Kidney epithelial cell (primary cell): ENCODE measurements at regions not wholly inside any gene's neighbourhood (a gene's known extent, or its start where the extent isn't known, plus 50 kb on each side); places are given as distances from the start of the nearest gene placed in this dataset.
A peak's percentile ranks its signal among the peaks of the same experiment; 100 is the strongest.
"Not testable (repeated sequence)": the region's sequence is repeated elsewhere in the genome, so short reads cannot be mapped to it uniquely, and the experiment has no call there.

Source experiments
- DNase-seq: peaks from one replicate; pipeline ENCODE4 v3.0.0-alpha.2; 2010; ENCODE audit warnings: low read depth
- H3K27me3 ChIP-seq: 2 replicates; pipeline ENCODE4 v1.6.0; 2011; ENCODE audit warnings: low read length; ENCODE audit not compliant: control insufficient read depth, insufficient read depth
- H3K36me3 ChIP-seq: 2 replicates; pipeline ENCODE4 v1.5.1; 2011; ENCODE audit warnings: low read length; ENCODE audit not compliant: control insufficient read depth, insufficient read depth
- H3K4me3 ChIP-seq: 2 replicates; pipeline ENCODE4 v1.5.1; 2011; ENCODE audit warnings: low read depth, mild to moderate bottlenecking, control low read depth, low read length
- TF ChIP-seq, protein P1 (sequence below): IDR thresholded peaks from 2 replicates; pipeline ENCODE4 v1.5.1; 2011; ENCODE audit warnings: mild to moderate bottlenecking, moderate library complexity, low read length, control low read depth, inconsistent platforms; ENCODE audit not compliant: insufficient read depth, poor library complexity, severe bottlenecking

DNA sequence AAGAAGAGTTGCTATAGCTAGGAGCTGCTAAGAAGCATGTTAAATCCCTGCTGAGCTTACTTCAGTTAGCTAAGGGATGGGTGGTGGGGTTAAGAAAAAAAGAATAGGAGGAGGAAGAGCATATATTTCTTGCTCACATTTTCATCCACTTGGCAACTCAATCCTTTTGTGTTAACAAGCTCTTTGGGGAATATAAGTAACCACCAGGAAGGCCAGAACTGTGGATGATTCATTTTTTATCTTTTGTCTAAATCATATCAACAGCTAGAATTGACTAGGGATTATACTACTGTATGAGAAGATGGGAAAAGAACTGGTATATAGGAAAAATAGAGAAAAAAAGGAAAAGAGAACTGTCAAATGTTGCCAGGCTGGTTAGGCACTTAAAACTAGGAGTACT lies 555.3 kb upstream of the ARRDC3 start:
- TF ChIP-seq, protein P1, sequence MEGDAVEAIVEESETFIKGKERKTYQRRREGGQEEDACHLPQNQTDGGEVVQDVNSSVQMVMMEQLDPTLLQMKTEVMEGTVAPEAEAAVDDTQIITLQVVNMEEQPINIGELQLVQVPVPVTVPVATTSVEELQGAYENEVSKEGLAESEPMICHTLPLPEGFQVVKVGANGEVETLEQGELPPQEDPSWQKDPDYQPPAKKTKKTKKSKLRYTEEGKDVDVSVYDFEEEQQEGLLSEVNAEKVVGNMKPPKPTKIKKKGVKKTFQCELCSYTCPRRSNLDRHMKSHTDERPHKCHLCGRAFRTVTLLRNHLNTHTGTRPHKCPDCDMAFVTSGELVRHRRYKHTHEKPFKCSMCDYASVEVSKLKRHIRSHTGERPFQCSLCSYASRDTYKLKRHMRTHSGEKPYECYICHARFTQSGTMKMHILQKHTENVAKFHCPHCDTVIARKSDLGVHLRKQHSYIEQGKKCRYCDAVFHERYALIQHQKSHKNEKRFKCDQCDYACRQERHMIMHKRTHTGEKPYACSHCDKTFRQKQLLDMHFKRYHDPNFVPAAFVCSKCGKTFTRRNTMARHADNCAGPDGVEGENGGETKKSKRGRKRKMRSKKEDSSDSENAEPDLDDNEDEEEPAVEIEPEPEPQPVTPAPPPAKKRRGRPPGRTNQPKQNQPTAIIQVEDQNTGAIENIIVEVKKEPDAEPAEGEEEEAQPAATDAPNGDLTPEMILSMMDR = no peak
- no peaks in the 10 kb centered on the region for H3K27me3 ChIP-seq
- H3K36me3 ChIP-seq = no peaks in the 10 kb centered on the region
- DNase-seq = no peak
- H3K4me3 ChIP-seq = no peak overlapping the region

DNA sequence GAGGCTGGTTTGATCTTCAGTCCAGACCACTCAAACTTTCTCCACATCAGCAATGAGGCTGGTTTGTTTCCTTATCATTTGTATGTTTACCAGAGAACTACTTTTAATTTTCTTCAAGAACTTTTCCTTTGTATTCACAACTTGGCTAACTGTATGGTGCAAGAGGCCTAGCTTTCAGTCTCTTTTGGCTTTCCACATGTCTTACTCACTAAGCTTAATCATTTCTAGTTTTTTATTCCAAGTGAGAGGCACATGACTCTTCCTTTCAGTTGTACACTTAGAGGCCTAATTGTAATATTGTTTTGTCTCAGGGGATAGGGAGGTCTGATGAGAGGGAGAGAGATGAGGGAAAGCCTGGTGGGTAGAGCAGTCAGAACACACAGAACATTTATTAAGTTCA lies 554.0 kb upstream of the ARRDC3 start:
- DNase-seq = no peak
- no peak overlapping the region for H3K4me3 ChIP-seq
- H3K36me3 ChIP-seq = no peaks in the 10 kb centered on the region
- TF ChIP-seq, protein P1 = no peak
- no peaks in the 10 kb centered on the region for H3K27me3 ChIP-seq

DNA sequence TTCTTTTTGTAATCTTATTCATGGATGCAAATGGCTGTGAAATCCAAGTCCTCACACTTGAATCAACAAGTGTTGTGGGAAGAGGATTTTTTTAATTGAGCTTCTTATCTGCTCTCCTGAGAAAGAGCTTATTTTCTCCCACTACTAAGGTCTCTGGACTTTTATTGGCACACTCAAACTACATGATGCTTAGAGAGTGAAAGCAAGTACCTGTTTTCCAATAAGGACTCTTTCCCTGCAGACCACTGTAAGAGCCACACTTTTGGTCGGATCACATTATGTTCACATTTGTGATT lies 546.4 kb upstream of the ARRDC3 start:
- no peak for DNase-seq
- H3K36me3 ChIP-seq = no peaks in the 10 kb centered on the region
- no peaks in the 10 kb centered on the region for H3K27me3 ChIP-seq
- H3K4me3 ChIP-seq = no peak overlapping the region
- TF ChIP-seq, protein P1 = no peak

DNA sequence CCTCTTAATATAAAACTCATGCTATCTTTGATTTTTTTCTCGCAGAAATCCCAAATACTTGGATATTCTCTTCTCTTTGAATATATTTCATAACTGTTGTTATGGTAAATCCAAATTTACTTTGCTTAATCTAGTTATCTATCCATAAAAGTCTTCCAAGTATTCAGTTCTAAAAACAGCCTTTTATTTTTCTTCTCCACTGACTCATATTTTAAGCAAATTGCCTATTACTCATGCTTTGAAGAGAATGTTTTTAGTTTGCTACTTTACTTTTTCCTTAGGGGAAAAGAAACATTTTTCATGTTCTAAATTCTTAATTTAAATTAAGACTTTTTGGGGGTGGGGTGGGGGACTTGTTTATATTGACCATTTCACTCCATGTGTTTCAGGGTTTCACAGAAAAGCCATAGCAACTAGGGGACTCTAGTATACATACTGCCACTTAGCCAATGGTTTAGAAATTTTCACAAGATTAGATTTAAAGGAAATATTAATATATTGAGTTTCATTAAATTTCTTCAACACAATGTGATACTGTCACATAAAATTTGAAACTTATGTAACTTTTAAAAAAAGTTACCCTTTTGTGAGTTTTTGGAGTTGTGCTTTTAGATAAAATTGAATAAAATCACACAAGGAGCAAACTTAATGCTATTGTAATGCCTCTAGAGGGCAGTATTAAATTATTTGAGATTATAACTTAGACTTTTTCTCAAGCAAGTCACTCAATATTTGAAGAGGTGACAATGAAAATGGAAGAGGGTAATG lies 545.8 kb upstream of the ARRDC3 start:
- no peak for DNase-seq
- Histone ChIP-seq H3K4me3 (no peak overlapping the region), H3K36me3 (no peaks in the 10 kb centered on the region), H3K27me3 (no peaks in the 10 kb centered on the region)
- TF ChIP-seq, protein P1 = peak; percentile 46

DNA sequence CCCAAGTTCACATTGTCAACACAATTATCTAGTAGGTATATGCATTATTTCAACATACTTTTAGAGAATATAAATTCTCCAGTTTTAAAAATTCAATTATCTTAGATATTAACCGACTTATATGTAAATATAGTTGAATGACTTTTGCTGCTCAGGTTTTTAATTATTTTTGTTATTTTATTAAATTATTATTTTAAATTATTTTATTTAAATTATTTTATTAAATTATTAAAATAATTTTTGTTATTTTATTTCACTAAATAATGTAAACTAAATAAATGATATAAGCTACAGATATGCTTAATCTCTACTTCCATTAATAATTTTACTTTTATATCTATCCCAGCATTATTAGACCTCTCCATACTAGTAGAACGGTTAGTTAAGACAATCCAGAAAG lies 544.3 kb upstream of the ARRDC3 start:
- no peaks in the 10 kb centered on the region for H3K36me3 ChIP-seq
- no peak for DNase-seq
- no peak overlapping the region for H3K4me3 ChIP-seq
- H3K27me3 ChIP-seq = no peaks in the 10 kb centered on the region
- TF ChIP-seq, protein P1 = no peak

DNA sequence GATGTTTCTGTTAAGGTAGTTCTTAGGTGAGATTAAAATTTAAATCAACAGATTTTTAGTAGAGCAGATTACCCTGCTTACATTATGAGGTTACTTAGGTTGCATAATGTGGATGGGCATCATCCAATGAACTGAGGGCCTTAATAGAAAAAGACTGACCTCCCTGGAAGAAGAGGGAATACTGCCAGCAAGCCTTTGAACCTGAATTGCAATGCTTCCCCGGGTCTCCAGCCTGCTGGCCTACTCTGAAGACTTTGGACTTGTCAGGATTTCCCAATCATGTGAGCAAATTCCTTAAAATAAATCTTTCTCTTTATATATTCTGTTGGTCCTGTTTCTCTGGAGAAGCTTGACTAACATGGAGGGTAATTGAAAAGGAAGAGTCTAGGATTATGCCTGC lies 542.1 kb upstream of the ARRDC3 start:
- Histone ChIP-seq H3K4me3 (no peak overlapping the region), H3K27me3 (no peaks in the 10 kb centered on the region), H3K36me3 (no peaks in the 10 kb centered on the region)
- no peak for DNase-seq
- TF ChIP-seq, protein P1 = no peak

DNA sequence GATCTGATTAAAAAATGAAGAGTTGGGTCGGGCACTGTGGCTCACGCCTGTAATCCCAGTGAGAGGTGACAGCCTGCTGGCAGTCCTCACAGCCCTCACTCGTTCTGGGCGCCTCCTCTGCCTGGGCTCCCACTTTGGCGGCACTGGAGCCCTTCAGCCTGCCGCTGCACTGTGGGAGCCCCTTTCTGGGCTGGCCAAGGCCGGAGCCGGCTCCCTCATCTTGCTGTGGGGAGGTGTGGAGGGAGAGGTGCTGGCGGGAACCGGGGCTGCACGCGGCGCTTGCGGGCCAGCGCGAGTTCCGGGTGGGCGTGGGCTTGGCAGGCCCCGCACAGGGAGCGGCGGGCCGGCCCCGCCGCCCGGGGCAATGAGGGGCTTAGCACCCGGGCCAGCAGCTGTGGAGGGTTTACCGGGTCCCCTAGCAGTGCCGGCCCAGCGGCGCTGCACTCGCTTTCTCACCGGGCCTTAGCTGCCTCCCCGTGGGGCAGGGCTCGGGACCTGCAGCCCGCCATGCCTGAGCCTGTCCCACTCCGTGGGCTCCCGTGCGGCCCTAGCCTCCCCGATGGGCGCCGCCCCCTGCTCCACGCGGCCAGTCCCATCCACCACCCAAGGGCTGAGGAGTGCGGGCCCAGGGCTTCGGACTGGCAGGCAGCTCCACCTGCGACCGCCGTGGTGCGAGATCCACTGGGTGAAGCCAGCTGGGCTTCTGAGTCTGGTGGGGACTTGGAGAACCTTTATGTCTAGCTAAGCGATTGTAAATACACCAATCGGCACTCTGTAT lies 534.1 kb upstream of the ARRDC3 start:
- not testable (repeated sequence) for DNase-seq, H3K27me3 ChIP-seq, H3K36me3 ChIP-seq, H3K4me3 ChIP-seq
